ENCODE measurements at regions not wholly inside any gene's neighbourhood (a gene's known extent, or its start where the extent isn't known, plus 50 kb on each side); places are given as distances from the start of the nearest gene placed in this dataset.

DNA sequence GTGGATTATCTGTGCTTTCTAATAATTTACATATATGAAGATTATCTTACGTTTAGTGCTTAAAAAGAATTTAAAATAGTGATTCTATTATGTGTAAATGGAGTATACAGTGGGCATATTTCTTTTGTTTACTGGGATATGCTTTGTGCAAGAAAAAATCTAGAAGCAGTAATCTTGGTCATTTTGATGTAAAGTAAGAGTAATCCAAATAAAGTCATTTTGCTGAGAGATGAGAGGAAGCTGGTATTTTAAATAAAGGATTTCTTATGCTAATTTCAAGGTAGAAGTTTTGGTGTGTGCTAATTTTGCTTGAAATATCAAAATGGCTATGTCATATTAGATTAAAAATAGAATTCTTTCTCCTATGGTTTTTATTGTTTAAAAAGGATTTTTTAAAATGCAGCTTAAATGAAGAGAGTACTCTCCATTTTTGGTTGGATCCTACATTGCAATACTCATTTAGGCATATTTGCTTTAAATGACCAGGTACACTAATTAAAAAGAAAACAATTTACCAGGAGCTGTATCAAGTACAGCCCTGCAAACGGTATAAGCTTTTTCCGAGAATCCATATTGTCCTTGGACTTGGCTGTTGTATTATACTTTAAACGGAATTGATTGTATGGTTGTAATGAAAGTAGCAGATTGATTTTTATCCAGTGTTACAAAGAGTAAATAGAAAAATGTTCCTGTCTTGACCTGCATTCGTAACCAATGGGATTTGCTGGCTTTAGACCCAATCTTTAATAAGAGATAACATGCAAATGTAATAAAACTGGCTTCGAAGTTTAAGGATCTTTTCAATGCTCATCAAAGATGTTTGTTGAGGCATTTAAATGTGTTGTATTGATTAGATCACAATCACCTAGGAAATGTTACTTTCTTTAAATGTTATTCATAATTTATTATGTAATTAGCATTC lies 574.7 kb downstream of the USP25 start:
- DNase-seq (ENCODE audit: low read depth in 3 of 3), result no peak

GRCh38 chr21:16305686-16306085 lies 575.9 kb downstream of the USP25 start:
- no peak for DNase-seq (ENCODE audit: low read depth in 3 of 3)

GRCh38 chr21:16307256-16307655 lies 577.5 kb downstream of the USP25 start:
- no peak for DNase-seq (ENCODE audit: low read depth in 3 of 3)

DNA sequence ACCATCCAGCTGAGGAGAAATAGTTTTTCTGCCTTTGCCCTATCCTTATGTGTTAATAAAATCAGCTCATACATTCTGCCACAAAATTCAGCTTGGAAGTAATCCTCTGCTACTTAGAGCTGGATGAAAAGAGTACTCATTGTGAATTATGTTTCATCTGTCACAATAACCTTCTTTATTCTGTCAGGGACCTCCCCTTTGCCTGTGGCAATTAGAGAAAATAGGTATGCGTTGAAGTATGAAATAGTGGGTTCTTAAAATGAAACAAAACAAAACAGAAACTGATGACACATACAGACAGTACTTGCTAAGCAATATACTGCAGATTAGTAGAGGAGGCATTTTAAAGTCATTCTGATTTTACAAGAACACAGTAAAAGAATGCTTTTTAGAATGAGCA lies 578.5 kb downstream of the USP25 start:
- no peak for DNase-seq (ENCODE audit: low read depth in 3 of 3)

DNA sequence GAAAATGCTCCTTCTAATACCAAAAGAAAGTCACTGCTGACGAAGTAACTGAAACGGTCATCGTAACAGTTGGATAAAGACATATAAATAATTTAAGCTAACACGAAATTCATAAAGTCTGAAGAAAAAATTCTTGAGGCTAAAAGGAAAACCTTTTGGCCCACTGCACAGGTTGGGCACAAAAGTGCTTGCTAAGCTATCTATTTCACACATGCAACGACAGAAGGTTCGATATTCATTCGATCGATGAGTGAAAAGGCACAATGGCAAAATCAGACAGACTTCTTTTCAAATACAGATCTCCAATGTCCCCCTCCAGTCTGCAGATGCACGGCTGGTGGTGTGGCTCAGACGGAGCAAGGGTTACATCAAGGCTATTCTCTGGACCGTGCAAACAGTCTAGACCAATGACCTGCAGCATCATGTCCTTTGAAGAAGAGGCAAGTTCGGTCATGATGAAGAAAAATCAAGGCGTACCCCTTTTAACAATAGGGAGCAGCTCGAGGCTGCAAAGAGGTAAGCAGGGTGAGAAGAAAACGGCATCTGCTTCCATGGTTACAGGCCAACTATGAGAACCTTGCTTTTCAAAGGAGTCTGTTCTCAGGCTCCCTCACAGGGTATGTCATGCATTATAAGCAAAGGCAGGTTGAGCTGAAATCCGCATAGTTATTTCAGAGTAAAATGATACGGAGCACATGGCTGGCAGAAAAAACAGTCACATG lies 579.6 kb downstream of the USP25 start:
- no peak for DNase-seq (ENCODE audit: low read depth in 3 of 3)

DNA sequence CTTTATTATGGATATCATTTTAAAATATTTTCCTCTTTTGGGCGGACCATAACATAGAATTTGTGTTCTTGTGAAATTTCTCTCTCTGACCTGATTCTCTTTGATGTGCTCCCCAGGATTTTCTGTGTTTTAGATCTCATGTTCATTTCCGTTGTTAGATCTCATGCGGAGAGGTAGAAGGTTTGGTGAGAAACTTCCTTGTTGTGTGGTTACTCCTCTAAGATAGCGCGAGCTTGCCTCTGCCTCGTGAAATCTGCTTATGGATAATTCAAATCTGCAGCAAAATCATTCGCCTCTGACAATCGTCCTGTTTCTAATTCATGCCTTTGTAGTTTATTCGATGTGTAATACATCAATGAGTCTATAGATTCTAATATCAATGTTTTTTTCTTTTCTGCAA lies 580.4 kb downstream of the USP25 start:
- no peak for DNase-seq (ENCODE audit: low read depth in 3 of 3)

DNA sequence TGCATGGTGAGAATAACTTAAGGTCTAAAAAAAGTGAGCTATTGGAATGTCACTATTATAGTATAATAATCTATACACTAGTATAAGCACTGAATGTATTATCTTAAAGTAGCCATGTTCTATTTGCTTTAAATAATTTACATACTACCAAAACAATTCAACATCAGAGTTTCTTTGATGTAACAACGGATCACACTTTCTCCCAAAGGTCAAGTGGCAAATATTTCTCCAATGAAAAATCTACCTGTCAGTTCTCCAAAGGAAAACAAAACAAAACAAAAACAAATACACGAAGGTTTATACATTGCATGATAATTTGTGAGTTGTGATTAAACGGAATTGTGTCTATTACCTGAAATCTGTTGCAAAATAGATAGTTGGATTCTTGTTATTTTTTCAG lies 581.4 kb downstream of the USP25 start:
- DNase-seq (ENCODE audit: low read depth in 3 of 3), result no peak

DNA sequence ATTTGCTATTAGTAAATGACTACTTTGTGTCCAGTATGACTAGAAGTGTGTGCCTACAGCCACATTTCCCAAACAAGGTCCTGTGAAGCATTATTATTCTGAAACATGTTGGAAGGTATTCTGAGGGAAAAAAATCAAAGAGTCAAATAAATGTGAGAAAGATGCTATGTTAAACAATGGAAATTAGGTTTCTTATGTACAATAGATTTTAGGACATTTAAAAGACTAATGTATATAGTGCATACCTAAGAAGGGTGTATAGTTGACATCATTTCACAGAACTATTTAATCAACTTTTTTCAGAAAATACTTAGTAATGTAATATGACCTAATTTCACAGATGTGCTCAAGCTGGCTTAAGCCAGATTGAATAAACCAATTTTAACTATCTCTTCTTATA lies 582.5 kb downstream of the USP25 start:
- DNase-seq (ENCODE audit: low read depth in 3 of 3), result no peak

DNA sequence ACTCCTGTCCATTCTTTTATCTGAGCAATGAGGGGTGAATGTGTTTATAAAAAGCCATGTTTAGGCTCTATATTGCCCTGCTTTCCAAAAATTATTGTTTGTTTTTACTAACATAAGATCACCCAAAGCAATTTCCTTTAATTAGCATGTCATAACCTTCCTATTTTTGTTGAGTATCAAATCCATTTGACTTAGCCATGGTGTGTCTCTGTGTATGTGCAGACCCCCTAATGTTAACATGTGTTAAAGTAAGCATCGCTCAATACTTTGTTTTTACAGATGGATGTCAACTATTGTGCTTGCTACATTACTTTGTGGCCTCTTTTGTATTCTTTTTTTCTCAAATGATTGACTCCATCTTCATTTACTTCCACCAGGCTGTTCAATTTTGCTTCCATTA lies 585.4 kb downstream of the USP25 start:
- no peak for DNase-seq (ENCODE audit: low read depth in 3 of 3)

- DNase-seq (ENCODE audit: low read depth in 3 of 3), result no peak
Measured at GRCh38 chr21:16318651-16319300, 589.0 kb downstream of the USP25 start.

- no peak for DNase-seq (ENCODE audit: low read depth in 3 of 3)
Measured at GRCh38 chr21:16320110-16320509, 590.3 kb downstream of the USP25 start.

DNA sequence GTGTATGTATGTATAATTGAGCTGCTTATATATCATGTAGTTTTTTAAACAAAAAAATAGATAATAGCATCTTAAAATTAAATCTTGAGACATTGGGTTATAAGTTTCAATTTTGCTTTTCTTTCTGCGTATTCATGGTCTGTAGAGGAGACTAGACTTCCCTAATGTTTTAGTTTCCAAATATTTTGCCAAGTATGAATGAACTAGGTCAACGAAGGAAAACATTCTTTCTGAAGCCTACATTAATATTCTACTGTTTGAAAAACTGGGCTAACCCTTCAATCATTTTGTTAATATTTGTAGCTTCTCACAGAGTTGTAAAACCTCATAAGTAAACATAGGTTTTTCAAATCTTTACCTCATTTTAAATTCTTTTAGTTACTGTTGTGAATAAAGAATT lies 592.7 kb downstream of the USP25 start:
- DNase-seq (ENCODE audit: low read depth in 3 of 3), result no peak

DNA sequence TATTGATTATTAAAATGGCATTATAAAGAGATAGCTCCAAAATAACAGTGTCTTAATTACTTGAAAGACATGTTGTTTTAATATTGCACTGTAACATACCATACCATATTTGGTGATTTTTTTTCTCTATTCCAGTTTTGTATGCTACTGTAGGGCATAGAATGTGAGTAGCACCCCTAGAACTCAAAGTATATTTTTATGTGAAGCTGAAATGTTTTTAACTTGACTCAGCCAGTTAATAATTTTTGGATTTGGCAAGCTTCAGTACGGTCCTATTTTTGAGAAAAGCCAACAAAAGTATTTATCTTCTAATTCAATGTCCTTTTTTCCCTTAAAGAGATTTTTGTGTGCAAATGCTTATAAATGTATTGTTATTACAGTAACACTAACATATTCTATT lies 593.8 kb downstream of the USP25 start:
- no peak for DNase-seq (ENCODE audit: low read depth in 3 of 3)

DNA sequence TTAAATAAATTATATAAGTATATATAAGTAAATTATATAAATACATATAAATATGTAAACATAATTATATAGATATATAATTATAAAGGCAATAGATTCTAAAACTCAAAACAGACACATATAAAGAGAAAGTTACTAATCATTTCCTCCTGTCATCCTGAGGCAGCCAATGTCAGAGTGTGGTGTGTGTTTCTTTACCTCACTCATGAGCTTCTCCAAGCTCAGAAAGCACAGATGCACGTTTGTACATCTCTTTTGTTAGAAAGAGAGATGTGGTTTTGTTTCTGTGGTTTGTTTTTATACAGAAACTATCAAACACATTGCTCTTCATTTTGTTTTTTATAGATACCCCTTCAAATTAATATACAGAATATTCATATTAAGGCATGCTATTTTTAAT lies 594.8 kb downstream of the USP25 start:
- DNase-seq (ENCODE audit: low read depth in 3 of 3), result no peak

- DNase-seq (ENCODE audit: low read depth in 3 of 3), result no peak
Measured at GRCh38 chr21:16330082-16330907, 600.5 kb downstream of the USP25 start.

- no peak for DNase-seq (ENCODE audit: low read depth in 3 of 3)
Measured at GRCh38 chr21:16330908-16331268, 601.1 kb downstream of the USP25 start.

DNA sequence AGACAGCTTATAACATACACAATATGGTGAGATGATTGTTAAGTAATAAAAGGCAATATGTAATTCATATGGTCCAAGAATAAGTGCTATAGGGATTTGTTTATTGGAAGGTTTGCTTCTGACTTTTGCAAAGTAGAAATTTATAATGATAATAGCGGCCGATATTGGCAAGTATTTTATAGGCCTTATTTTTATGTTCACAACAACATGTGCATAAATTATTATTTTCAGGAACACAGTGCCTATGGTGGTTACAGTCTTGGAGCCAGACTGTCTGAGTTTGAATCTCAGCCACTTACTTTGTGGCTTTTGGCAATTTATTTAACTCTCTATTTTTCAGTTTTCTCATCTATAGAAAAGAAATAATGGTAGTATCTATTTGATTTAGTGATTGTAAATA lies 607.5 kb downstream of the USP25 start:
- DNase-seq (ENCODE audit: low read depth in 3 of 3), result no peak

DNA sequence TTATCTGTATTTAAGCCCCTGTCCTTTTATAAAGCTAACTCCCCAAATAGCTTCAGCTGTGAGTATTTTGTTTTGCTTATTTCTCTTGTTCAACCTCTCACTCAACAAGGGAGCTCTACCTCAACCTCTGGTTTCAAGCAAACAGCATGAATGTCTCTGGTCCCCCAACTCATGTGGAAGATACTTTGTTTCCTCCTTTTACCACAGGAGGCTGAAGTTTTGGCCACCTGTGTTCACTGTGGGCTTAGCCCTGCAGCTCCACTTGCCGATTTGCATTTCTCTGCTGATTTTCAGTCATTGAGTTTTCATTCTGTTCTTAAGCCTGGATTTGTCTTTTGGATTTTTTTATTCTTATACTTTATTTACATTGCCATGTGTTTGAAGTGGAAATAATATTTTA lies 613.1 kb downstream of the USP25 start:
- no peak for DNase-seq (ENCODE audit: low read depth in 3 of 3)

DNA sequence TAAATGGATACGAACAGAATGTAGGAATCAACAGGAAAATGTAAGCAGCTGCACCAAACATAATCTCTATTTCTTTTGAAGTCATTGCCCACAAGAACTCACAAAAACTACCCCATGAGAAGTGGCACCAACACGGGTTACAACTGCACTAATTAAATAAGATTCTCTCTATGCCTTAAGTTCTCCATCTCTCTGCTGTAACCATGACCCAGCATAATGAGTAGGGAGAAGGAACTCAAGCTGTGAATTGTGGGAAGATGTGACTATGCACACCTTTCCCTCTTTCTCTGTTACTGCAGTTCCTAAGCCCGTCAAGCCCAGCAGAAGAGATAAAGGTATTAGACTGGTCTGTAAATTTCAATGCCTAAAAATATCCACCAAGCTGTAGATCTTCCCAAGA lies 614.0 kb downstream of the USP25 start:
- no peak for DNase-seq (ENCODE audit: low read depth in 3 of 3)

DNA sequence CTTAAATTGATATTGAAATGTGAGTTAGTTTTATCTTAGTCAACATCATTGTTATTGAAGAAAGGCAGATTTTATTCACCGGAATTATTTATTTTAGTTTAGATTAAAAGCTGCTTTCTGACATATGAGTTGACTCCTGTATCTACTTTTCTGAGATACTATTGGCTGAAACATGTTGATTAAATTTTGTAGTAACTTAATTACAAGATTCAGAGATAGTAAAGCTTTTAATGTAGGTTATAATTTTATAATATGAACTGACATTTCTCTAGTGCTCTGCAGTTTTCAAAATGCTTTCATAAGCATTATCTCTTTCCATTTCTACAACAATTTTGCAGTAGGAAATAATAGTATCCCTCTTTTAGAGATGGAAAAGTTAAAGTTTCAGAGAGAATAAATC lies 616.0 kb downstream of the USP25 start:
- DNase-seq (ENCODE audit: low read depth in 3 of 3), result no peak

GRCh38 chr21:16347223-16347622 lies 617.4 kb downstream of the USP25 start:
- no peak for DNase-seq (ENCODE audit: low read depth in 3 of 3)

- no peak for DNase-seq (ENCODE audit: low read depth in 3 of 3)
Measured at GRCh38 chr21:16353764-16354163, 624.0 kb downstream of the USP25 start.
